Activated CD4-positive, alpha-beta T cell treated with anti-CD3 and anti-CD28 coated beads, Interleukin-2, amount 50 U/mL, for 4 hours (primary cell): ENCODE measurements at regions not wholly inside any gene's neighbourhood (a gene's known extent, or its start where the extent isn't known, plus 50 kb on each side); places are given as distances from the start of the nearest gene placed in this dataset.

Experiments used
- DNase-seq, 2 experiments: peaks; one replicate each; pipeline ENCODE4 v3.0.0-alpha.2; 2020

GRCh38 chr9:551986-552929 lies 289.2 kb upstream of the DMRT1 start:
- DNase-seq, result no peak

GRCh38 chr9:555493-555892 lies 286.0 kb upstream of the DMRT1 start:
- no peak for DNase-seq

- no peak for DNase-seq
These were observed 285.3 kb upstream of the DMRT1 start for GRCh38 chr9:556199-556598.

- DNase-seq, result no peak
These were observed 284.8 kb upstream of the DMRT1 start for GRCh38 chr9:556675-557074.

GRCh38 chr9:557601-558201 lies 283.8 kb upstream of the DMRT1 start:
- no peak for DNase-seq

GRCh38 chr9:561427-561826 lies 280.1 kb upstream of the DMRT1 start:
- no peak for DNase-seq

GRCh38 chr9:563200-563599 lies 278.3 kb upstream of the DMRT1 start:
- no peak for DNase-seq

GRCh38 chr9:565528-565927 lies 276.0 kb upstream of the DMRT1 start:
- DNase-seq, result no peak

- no peak for DNase-seq
These were observed 274.3 kb upstream of the DMRT1 start for GRCh38 chr9:567128-567746.

- no peak for DNase-seq
These were observed 273.7 kb upstream of the DMRT1 start for GRCh38 chr9:567747-568305.

- no peak for DNase-seq
These were observed 272.2 kb upstream of the DMRT1 start for GRCh38 chr9:569296-569695.

- DNase-seq, result no peak
These were observed 271.3 kb upstream of the DMRT1 start for GRCh38 chr9:570187-570586.

GRCh38 chr9:571066-571465 lies 270.4 kb upstream of the DMRT1 start:
- DNase-seq, result no peak

GRCh38 chr9:571741-572140 lies 269.8 kb upstream of the DMRT1 start:
- DNase-seq, result no peak

GRCh38 chr9:573691-574410 lies 267.6 kb upstream of the DMRT1 start:
- DNase-seq, result no peak

GRCh38 chr9:575139-575538 lies 266.4 kb upstream of the DMRT1 start:
- DNase-seq, result no peak

- no peak for DNase-seq
These were observed 260.7 kb upstream of the DMRT1 start for GRCh38 chr9:580652-581342.

- DNase-seq, result no peak
These were observed 259.6 kb upstream of the DMRT1 start for GRCh38 chr9:581673-582497.

GRCh38 chr9:582775-583174 lies 258.7 kb upstream of the DMRT1 start:
- DNase-seq, result no peak

GRCh38 chr9:587527-587926 lies 254.0 kb upstream of the DMRT1 start:
- DNase-seq, result no peak

- no peak for DNase-seq
These were observed 252.5 kb upstream of the DMRT1 start for GRCh38 chr9:588981-589380.
